ENCODE measurements at regions not wholly inside any gene's neighbourhood (a gene's known extent, or its start where the extent isn't known, plus 50 kb on each side); places are given as distances from the start of the nearest gene placed in this dataset.

- no peak for DNase-seq (ENCODE audit: low read depth)
- H3K4me3 ChIP-seq (ENCODE audit: control insufficient read depth, low read depth, low read length): no peak overlapping the region
- TF ChIP-seq CTCF (IDR thresholded peaks at IDR 0.05; ENCODE audit: control insufficient read depth, insufficient read depth, low read depth, low read length, missing control alignments): peak; percentile 18
Measured at GRCh38 chr2:26530696-26531095, 52.8 kb upstream of the OTOF start.

GRCh38 chr2:26530240-26530540 is 52.3 kb upstream of the OTOF start:
- TF ChIP-seq CTCF (IDR thresholded peaks at IDR 0.05; ENCODE audit: control insufficient read depth, insufficient read depth, low read depth, low read length, missing control alignments): no peak
- H3K4me3 ChIP-seq (ENCODE audit: control insufficient read depth, low read depth, low read length): no peak overlapping the region
- no peak for DNase-seq (ENCODE audit: low read depth)

GRCh38 chr2:26529406-26530239 is 51.7 kb upstream of the OTOF start:
- DNase-seq (ENCODE audit: low read depth): no peak
- TF ChIP-seq CTCF (IDR thresholded peaks at IDR 0.05; ENCODE audit: control insufficient read depth, insufficient read depth, low read depth, low read length, missing control alignments): no peak
- no peak overlapping the region for H3K4me3 ChIP-seq (ENCODE audit: control insufficient read depth, low read depth, low read length)

GRCh38 chr2:26528836-26529235 is 50.9 kb upstream of the OTOF start:
- no peak for DNase-seq (ENCODE audit: low read depth)
- TF ChIP-seq CTCF (IDR thresholded peaks at IDR 0.05; ENCODE audit: control insufficient read depth, insufficient read depth, low read depth, low read length, missing control alignments): no peak
- no peak overlapping the region for H3K4me3 ChIP-seq (ENCODE audit: control insufficient read depth, low read depth, low read length)

GRCh38 chr2:26527726-26528585 is 50.0 kb upstream of the OTOF start:
- H3K4me3 ChIP-seq (ENCODE audit: control insufficient read depth, low read depth, low read length): no peak overlapping the region
- DNase-seq (ENCODE audit: low read depth): no peak
- TF ChIP-seq CTCF (IDR thresholded peaks at IDR 0.05; ENCODE audit: control insufficient read depth, insufficient read depth, low read depth, low read length, missing control alignments): no peak

Measured in AG09309 (cell line).